ENCODE measurements at regions not wholly inside any gene's neighbourhood (a gene's known extent, or its start where the extent isn't known, plus 50 kb on each side); places are given as distances from the start of the nearest gene placed in this dataset.

DNA sequence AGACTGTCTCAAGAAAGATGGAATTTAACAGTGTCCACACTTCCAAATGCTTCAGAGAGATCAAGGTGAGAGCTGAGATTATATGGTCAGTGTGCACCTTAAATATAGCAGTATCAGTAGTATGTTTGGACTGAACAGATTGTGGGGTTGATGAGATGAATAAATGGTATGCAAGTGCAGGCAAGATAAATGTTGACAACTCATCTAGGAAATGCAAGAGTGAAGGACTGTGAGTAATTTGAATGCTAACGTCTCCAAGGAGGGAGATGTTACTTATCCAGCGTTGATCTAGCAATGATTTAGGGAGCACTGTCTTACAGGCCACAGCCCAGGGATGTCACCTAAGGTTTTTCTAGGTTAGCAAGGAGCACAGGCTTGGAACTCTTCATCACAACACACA is 170.7 kb upstream of the GALNT2 start:
- Histone ChIP-seq H3K4me2 (no peak overlapping the region), H3K9me2 (no peaks in the 10 kb centered on the region), H3K4me1 (ENCODE audit: control insufficient read depth in 1 of 2, insufficient read depth in 2 of 2, low read depth in 1 of 2, low read length in 1 of 2) (peaks cover 0 to 15% of the 10 kb centered on the region in 2 experiments; a peak in 1 of 4 replicates), H3K27ac (ENCODE audit: low read depth in 2 of 2, low read length in 1 of 2) (no peak overlapping the region), H4K20me1 (ENCODE audit: insufficient read depth) (no peaks in the 10 kb centered on the region), H3F3A (replicated peaks; ENCODE audit: insufficient read depth) (no peaks in the 10 kb centered on the region), H3K9ac (no peak overlapping the region), H3K4me3 (ENCODE audit: low read depth in 2 of 2, low read length in 1 of 2) (no peak overlapping the region), H3K79me2 (ENCODE audit: insufficient read depth) (no peaks in the 10 kb centered on the region), H3K36me3 (replicated peaks in 1 of 2; ENCODE audit: control insufficient read depth in 1 of 2, insufficient read depth in 2 of 2, low read length in 1 of 2) (no peaks in the 10 kb centered on the region), H3K27me3 (ENCODE audit: insufficient read depth) (no peaks in the 10 kb centered on the region), H2AFZ (ENCODE audit: low read depth) (no peak overlapping the region), H3K9me3 (no peaks in the 10 kb centered on the region)
- WGBS (ENCODE audit: low lambda C conversion rate), result 24% methylated on average over 2 of the region's 2 CpGs
- TF ChIP-seq RAD21 (IDR thresholded peaks at IDR 0.05; ENCODE audit: low read length) (no peak), TAF1 (IDR thresholded peaks at IDR 0.05; ENCODE audit: borderline replicate concordance, low read depth, low read length) (no peak), RFX5 (IDR thresholded peaks at IDR 0.05; ENCODE audit: low read length) (no peak), NRF1 (IDR thresholded peaks at IDR 0.05; ENCODE audit: low read depth, low read length) (no peak), TEAD4 (IDR thresholded peaks at IDR 0.05; ENCODE audit: borderline replicate concordance, insufficient read depth) (no peak), YY1 (IDR thresholded peaks at IDR 0.05; ENCODE audit: low read depth) (no peak), EZH2phosphoT487 (IDR thresholded peaks at IDR 0.05; ENCODE audit: borderline replicate concordance, low read depth) (no peak), SIN3A (IDR thresholded peaks at IDR 0.05; ENCODE audit: borderline replicate concordance, low read depth, low read length) (no peak), FOSL2 (IDR thresholded peaks at IDR 0.05; ENCODE audit: borderline replicate concordance, low read depth) (no peak), EP300 (IDR thresholded peaks at IDR 0.05; ENCODE audit: borderline replicate concordance in 1 of 2, low read depth in 1 of 2, low read length in 1 of 2) (no peak), SMC3 (IDR thresholded peaks at IDR 0.05; ENCODE audit: low read depth, low read length) (no peak), FOXM1 (IDR thresholded peaks at IDR 0.05; ENCODE audit: low read depth) (no peak), MEF2A (IDR thresholded peaks at IDR 0.05; ENCODE audit: borderline replicate concordance, low read depth) (no peak), JUND (IDR thresholded peaks at IDR 0.05) (no peak), RXRA (IDR thresholded peaks at IDR 0.05; ENCODE audit: borderline replicate concordance, low read depth) (no peak), ELF1 (IDR thresholded peaks at IDR 0.05) (no peak)
- TF ChIP-seq, protein P1, sequence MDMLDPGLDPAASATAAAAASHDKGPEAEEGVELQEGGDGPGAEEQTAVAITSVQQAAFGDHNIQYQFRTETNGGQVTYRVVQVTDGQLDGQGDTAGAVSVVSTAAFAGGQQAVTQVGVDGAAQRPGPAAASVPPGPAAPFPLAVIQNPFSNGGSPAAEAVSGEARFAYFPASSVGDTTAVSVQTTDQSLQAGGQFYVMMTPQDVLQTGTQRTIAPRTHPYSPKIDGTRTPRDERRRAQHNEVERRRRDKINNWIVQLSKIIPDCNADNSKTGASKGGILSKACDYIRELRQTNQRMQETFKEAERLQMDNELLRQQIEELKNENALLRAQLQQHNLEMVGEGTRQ (IDR thresholded peaks at IDR 0.05; ENCODE audit: borderline replicate concordance, low read depth, low read length), result no peak
- TF ChIP-seq, protein P2, sequence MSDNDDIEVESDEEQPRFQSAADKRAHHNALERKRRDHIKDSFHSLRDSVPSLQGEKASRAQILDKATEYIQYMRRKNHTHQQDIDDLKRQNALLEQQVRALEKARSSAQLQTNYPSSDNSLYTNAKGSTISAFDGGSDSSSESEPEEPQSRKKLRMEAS (IDR thresholded peaks at IDR 0.05; ENCODE audit: low read depth), result no peak
- TF ChIP-seq, protein P3, sequence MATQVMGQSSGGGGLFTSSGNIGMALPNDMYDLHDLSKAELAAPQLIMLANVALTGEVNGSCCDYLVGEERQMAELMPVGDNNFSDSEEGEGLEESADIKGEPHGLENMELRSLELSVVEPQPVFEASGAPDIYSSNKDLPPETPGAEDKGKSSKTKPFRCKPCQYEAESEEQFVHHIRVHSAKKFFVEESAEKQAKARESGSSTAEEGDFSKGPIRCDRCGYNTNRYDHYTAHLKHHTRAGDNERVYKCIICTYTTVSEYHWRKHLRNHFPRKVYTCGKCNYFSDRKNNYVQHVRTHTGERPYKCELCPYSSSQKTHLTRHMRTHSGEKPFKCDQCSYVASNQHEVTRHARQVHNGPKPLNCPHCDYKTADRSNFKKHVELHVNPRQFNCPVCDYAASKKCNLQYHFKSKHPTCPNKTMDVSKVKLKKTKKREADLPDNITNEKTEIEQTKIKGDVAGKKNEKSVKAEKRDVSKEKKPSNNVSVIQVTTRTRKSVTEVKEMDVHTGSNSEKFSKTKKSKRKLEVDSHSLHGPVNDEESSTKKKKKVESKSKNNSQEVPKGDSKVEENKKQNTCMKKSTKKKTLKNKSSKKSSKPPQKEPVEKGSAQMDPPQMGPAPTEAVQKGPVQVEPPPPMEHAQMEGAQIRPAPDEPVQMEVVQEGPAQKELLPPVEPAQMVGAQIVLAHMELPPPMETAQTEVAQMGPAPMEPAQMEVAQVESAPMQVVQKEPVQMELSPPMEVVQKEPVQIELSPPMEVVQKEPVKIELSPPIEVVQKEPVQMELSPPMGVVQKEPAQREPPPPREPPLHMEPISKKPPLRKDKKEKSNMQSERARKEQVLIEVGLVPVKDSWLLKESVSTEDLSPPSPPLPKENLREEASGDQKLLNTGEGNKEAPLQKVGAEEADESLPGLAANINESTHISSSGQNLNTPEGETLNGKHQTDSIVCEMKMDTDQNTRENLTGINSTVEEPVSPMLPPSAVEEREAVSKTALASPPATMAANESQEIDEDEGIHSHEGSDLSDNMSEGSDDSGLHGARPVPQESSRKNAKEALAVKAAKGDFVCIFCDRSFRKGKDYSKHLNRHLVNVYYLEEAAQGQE (IDR thresholded peaks at IDR 0.05; ENCODE audit: low read depth, low read length), result no peak
- TF ChIP-seq, protein P4, sequence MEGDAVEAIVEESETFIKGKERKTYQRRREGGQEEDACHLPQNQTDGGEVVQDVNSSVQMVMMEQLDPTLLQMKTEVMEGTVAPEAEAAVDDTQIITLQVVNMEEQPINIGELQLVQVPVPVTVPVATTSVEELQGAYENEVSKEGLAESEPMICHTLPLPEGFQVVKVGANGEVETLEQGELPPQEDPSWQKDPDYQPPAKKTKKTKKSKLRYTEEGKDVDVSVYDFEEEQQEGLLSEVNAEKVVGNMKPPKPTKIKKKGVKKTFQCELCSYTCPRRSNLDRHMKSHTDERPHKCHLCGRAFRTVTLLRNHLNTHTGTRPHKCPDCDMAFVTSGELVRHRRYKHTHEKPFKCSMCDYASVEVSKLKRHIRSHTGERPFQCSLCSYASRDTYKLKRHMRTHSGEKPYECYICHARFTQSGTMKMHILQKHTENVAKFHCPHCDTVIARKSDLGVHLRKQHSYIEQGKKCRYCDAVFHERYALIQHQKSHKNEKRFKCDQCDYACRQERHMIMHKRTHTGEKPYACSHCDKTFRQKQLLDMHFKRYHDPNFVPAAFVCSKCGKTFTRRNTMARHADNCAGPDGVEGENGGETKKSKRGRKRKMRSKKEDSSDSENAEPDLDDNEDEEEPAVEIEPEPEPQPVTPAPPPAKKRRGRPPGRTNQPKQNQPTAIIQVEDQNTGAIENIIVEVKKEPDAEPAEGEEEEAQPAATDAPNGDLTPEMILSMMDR (IDR thresholded peaks at IDR 0.05), result no peak
- ChIA-PET CTCF (no interaction called here), POLR2A (no interaction called here)
- DNase-seq, result no peak

All from SK-N-SH (cell line).